PC-9 (cell line): ENCODE measurements at regions not wholly inside any gene's neighbourhood (a gene's known extent, or its start where the extent isn't known, plus 50 kb on each side); places are given as distances from the start of the nearest gene placed in this dataset.

Source experiments
- BruUV-seq: library from RNA; stranded (reverse); fragments of 400-500 nt; replicated peaks from 2 replicates; lab custom pipeline; 2021; lab: Mats Ljungman, UMichigan
- CTCF ChIA-PET: fragments of 300-600 bp; sonication (Branson Sonifier 250); formaldehyde crosslinking; loops from one replicate; lab custom pipeline; 2022; ENCODE audit warnings: antibody characterized with exemption; lab: Charles Lee
- POLR2A ChIA-PET: fragments of 300-600 bp; sonication (Branson Sonifier 250); formaldehyde crosslinking; loops from one replicate; lab custom pipeline; 2022; ENCODE audit warnings: antibody characterized with exemption; ENCODE audit not compliant: unreplicated experiment; lab: Charles Lee
- DNase-seq, 2 experiments: peaks; one replicate each; pipeline versions ENCODE4 v3.0.0 to v3.0.0-alpha.2; 2015 to 2022; ENCODE audit warnings: mixed read lengths in 1 of 2
- H2AFZ ChIP-seq: fragments of 200-600 bp; sonication (generic); 2 replicates; pipeline ENCODE4 v1.8.1; 2017; ENCODE audit warnings: antibody characterized with exemption
- H3F3A ChIP-seq: fragments of 200-600 bp; sonication (generic); 2 replicates; pipeline ENCODE4 v1.8.1; 2017; ENCODE audit warnings: antibody characterized with exemption, mild to moderate bottlenecking, low read depth; ENCODE audit not compliant: insufficient read depth
- H3K27ac ChIP-seq: fragments of 200-600 bp; sonication (generic); 2 replicates; pipeline ENCODE4 v1.6.1; 2016; ENCODE audit warnings: mixed run types
- H3K27me3 ChIP-seq: fragments of 200-600 bp; sonication (generic); 2 replicates; pipeline ENCODE4 v1.6.1; 2016; ENCODE audit warnings: low read depth, mixed run types; ENCODE audit not compliant: insufficient read depth
- H3K36me3 ChIP-seq: fragments of 200-600 bp; sonication (generic); 2 replicates; pipeline ENCODE4 v1.6.1; 2016; ENCODE audit warnings: low read depth, mixed run types
- H3K4me1 ChIP-seq: fragments of 200-600 bp; sonication (generic); replicated peaks from 2 replicates; pipeline ENCODE4 v1.6.1; 2016; ENCODE audit warnings: mixed run types; ENCODE audit not compliant: insufficient read depth
- H3K4me2 ChIP-seq: fragments of 200-600 bp; sonication (generic); 2 replicates; pipeline ENCODE4 v1.6.1; 2017; ENCODE audit warnings: mixed run types
- H3K4me3 ChIP-seq: fragments of 200-600 bp; sonication (generic); 2 replicates; pipeline ENCODE4 v1.6.1; 2016; ENCODE audit warnings: mixed run types
- H3K79me2 ChIP-seq: fragments of 200-600 bp; sonication (generic); 2 replicates; pipeline ENCODE4 v1.6.1; 2017; ENCODE audit warnings: low read depth, mixed run types
- H3K9me2 ChIP-seq: fragments of 200-600 bp; sonication (generic); 2 replicates; pipeline ENCODE4 v1.8.1; 2017; ENCODE audit warnings: mild to moderate bottlenecking; ENCODE audit not compliant: insufficient read depth
- H3K9me3 ChIP-seq: fragments of 200-600 bp; sonication (generic); 2 replicates; pipeline ENCODE4 v1.8.1; 2016; ENCODE audit warnings: low read depth; ENCODE audit not compliant: insufficient read depth
- H4K20me1 ChIP-seq: fragments of 200-600 bp; sonication (generic); 2 replicates; pipeline ENCODE4 v1.8.1; 2017; ENCODE audit not compliant: insufficient read depth
- EZH2 ChIP-seq: fragments of 200-600 bp; sonication (generic); IDR thresholded peaks from 2 replicates; pipeline ENCODE4 v1.8.0; 2017; ENCODE audit warnings: antibody characterized with exemption, low read depth
- intact Hi-C: fragments of 100-400 bp; cut with micrococcal nuclease; formaldehyde crosslinking; loops from one replicate; pipeline ENCODE4 v1.10.0; 2022; ENCODE audit not compliant: unreplicated experiment
- TF ChIP-seq, protein P1 (sequence below): fragments of 200-600 bp; sonication (generic); conservative IDR thresholded peaks from 2 replicates; pipeline ENCODE4 v1.6.1; 2017; ENCODE audit warnings: mixed run types, antibody characterized with exemption, mild to moderate bottlenecking, moderate library complexity

DNA sequence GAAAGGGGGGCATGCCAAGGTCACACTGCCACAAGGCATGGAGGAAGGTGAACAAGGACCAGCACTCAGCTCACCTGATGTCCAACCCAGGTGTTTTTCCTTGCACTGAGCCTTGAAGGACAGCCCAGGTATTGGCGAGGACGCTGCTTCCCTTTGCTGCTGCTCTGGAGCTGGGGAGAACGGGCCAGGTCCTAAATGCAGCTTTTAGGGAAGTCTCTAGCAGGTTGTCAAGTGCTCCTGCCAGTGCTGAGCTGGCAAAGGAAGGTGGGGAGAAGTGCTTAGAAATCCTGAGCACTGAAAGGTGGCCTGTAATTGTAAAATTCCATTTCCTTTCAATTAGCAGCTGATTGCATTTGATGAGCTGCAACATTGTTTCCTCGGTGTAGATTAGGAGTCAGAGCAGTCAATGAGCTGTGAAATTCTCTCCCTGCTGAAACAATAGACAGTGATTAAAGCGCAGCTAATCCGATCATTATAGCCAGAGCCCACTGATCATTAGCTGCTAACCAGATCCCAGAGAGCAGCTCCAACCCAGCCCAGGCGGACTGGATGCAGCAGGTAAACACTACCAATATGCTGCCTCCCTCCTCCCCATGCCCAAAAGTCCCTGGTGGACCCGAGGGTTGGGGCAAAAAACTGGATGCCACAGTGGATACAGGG is 507.6 kb downstream of the INSC start:
- Histone ChIP-seq H3K36me3 (no peaks in the 10 kb centered on the region), H3K27me3 (no peaks in the 10 kb centered on the region), H3K4me2 (no peak overlapping the region), H3K9me3 (no peaks in the 10 kb centered on the region), H3K79me2 (no peaks in the 10 kb centered on the region), H4K20me1 (no peaks in the 10 kb centered on the region), H3K4me3 (no peak overlapping the region), H3K9me2 (no peaks in the 10 kb centered on the region), H3K27ac (no peak overlapping the region), H3F3A (no peaks in the 10 kb centered on the region), H2AFZ (no peak overlapping the region), H3K4me1 (no peaks in the 10 kb centered on the region)
- BruUV-seq: no TSS peak
- DNase-seq: no peak
- intact Hi-C loops: no loop called here
- ChIA-PET CTCF (no interaction called here), POLR2A (no interaction called here)
- TF ChIP-seq EZH2: no peak
- TF ChIP-seq, protein P1, sequence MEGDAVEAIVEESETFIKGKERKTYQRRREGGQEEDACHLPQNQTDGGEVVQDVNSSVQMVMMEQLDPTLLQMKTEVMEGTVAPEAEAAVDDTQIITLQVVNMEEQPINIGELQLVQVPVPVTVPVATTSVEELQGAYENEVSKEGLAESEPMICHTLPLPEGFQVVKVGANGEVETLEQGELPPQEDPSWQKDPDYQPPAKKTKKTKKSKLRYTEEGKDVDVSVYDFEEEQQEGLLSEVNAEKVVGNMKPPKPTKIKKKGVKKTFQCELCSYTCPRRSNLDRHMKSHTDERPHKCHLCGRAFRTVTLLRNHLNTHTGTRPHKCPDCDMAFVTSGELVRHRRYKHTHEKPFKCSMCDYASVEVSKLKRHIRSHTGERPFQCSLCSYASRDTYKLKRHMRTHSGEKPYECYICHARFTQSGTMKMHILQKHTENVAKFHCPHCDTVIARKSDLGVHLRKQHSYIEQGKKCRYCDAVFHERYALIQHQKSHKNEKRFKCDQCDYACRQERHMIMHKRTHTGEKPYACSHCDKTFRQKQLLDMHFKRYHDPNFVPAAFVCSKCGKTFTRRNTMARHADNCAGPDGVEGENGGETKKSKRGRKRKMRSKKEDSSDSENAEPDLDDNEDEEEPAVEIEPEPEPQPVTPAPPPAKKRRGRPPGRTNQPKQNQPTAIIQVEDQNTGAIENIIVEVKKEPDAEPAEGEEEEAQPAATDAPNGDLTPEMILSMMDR: no peak

DNA sequence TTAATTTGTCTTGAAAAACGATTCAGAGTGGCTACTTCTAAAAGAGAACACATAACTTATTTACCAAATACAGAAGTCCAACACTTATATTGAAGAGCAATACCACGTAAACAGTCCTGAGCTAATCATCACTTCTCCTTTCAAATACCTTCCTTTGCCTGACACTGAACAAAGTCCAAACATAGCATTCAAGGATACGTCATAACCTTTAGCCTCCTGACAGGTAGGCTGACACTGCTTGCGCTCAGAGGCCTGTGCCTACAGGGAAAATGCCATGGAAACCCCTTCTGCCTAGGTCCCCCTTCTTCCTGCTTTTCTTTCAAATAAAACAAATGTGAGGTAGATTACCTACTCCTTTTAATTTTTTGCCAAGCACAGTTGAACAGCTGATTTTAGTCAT is 510.0 kb downstream of the INSC start:
- Histone ChIP-seq H3K9me3 (no peaks in the 10 kb centered on the region), H3K36me3 (no peaks in the 10 kb centered on the region), H3F3A (no peaks in the 10 kb centered on the region), H3K27me3 (no peaks in the 10 kb centered on the region), H3K4me3 (no peak overlapping the region), H3K4me2 (no peak overlapping the region), H4K20me1 (no peaks in the 10 kb centered on the region), H3K79me2 (no peaks in the 10 kb centered on the region), H2AFZ (no peak overlapping the region), H3K9me2 (no peaks in the 10 kb centered on the region), H3K4me1 (no peaks in the 10 kb centered on the region), H3K27ac (no peak overlapping the region)
- POLR2A ChIA-PET: no interaction called here
- intact Hi-C loops: no loop called here
- no peak for TF ChIP-seq EZH2
- TF ChIP-seq, protein P1: no peak
- no peak for DNase-seq
- BruUV-seq: no TSS peak
- CTCF ChIA-PET: interaction anchor here (0.5 kb wide), 1 partner anchor 53 kb away, joined by 3 read pairs; no protein-coding TSS in a partner anchor

DNA sequence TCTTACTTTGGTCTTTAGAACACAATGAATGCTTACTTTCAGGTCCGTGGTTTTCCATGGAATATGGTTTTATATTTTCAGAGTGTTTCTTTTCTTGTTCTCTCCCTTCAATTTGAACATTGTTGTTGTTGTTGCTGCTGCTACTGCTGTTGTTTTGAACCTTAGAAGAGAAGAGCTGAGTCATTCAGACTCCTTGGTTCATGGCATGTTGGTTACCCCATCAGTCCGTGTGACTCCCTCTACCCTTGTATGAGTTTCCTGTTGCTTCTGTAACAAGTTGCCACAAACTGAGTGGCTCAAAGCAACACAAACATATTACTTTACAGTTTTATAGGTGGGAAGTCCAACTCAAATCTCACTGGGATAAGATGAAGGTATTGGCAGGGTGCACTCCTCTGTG is 511.0 kb downstream of the INSC start:
- POLR2A ChIA-PET: interaction anchor here (0.7 kb wide), 1 partner anchor 378 kb away, joined by 7 read pairs; no protein-coding TSS in a partner anchor
- Histone ChIP-seq H3K9me2 (no peaks in the 10 kb centered on the region), H3K4me1 (no peaks in the 10 kb centered on the region), H3K9me3 (no peaks in the 10 kb centered on the region), H3K27me3 (no peaks in the 10 kb centered on the region), H2AFZ (no peak overlapping the region), H4K20me1 (no peaks in the 10 kb centered on the region), H3K4me3 (no peak overlapping the region), H3K4me2 (no peak overlapping the region), H3K27ac (no peak overlapping the region), H3K36me3 (no peaks in the 10 kb centered on the region), H3F3A (no peaks in the 10 kb centered on the region), H3K79me2 (no peaks in the 10 kb centered on the region)
- CTCF ChIA-PET: no interaction called here
- BruUV-seq: no TSS peak
- TF ChIP-seq, protein P1: no peak
- TF ChIP-seq EZH2: no peak
- no peak for DNase-seq
- intact Hi-C loops: no loop called here
